Neuronal stem cell (in vitro differentiated cells): ENCODE measurements at regions not wholly inside any gene's neighbourhood (a gene's known extent, or its start where the extent isn't known, plus 50 kb on each side); places are given as distances from the start of the nearest gene placed in this dataset.

Experiments used
- DNase-seq: peaks from one replicate; pipeline ENCODE4 v3.0.0-alpha.2; 2013; ENCODE audit warnings: low spot score
- H2AFZ ChIP-seq: one replicate; pipeline ENCODE4 v1.6.1; 2013; ENCODE audit warnings: mild to moderate bottlenecking, low read length, inconsistent platforms
- H2AK5ac ChIP-seq: 2 replicates; pipeline ENCODE4 v1.6.1; 2013; ENCODE audit warnings: low read depth, mild to moderate bottlenecking, inconsistent platforms, low read length, moderate library complexity, mixed read lengths
- H2BK120ac ChIP-seq: 2 replicates; pipeline ENCODE4 v1.6.1; 2013; ENCODE audit warnings: low read depth, mild to moderate bottlenecking, inconsistent platforms, low read length, moderate library complexity, mixed read lengths
- H2BK12ac ChIP-seq: one replicate; pipeline ENCODE4 v1.6.1; 2013; ENCODE audit warnings: low read length, inconsistent platforms
- H2BK15ac ChIP-seq: 2 replicates; pipeline ENCODE4 v1.6.1; 2013; ENCODE audit warnings: mild to moderate bottlenecking, low read length, inconsistent platforms, mixed read lengths
- H2BK5ac ChIP-seq: one replicate; pipeline ENCODE4 v1.6.1; 2013; ENCODE audit warnings: inconsistent platforms, mild to moderate bottlenecking, low read length, moderate library complexity
- H3K14ac ChIP-seq: one replicate; pipeline ENCODE4 v1.6.1; 2013; ENCODE audit warnings: low read length, inconsistent platforms
- H3K18ac ChIP-seq: 2 replicates; pipeline ENCODE4 v1.6.1; 2013; ENCODE audit warnings: low read length, inconsistent platforms
- H3K23ac ChIP-seq: 2 replicates; pipeline ENCODE4 v1.6.1; 2013; ENCODE audit warnings: low read depth, mild to moderate bottlenecking, mixed read lengths, low read length, inconsistent platforms; ENCODE audit not compliant: poor library complexity
- H3K27ac ChIP-seq: replicated peaks from 3 replicates; pipeline ENCODE4 v1.5.1; 2013; ENCODE audit warnings: low read length, inconsistent platforms
- H3K27me3 ChIP-seq, 3 experiments: 2 replicates each; pipeline ENCODE4 v1.6.1; 2013; ENCODE audit warnings: low read length in 3 of 3, mild to moderate bottlenecking in 2 of 3, inconsistent platforms in 1 of 3, low read depth in 1 of 3, mixed read lengths in 1 of 3, moderate library complexity in 1 of 3; ENCODE audit not compliant: control insufficient read depth in 3 of 3, insufficient read depth in 3 of 3
- H3K36me3 ChIP-seq, 2 donors: replicated peaks in 1 of 2; 2 replicates each; pipeline ENCODE4 v1.6.1; 2013; ENCODE audit warnings: low read length in 2 of 2; ENCODE audit not compliant: control insufficient read depth in 2 of 2, insufficient read depth in 2 of 2
- H3K4ac ChIP-seq: 2 replicates; pipeline ENCODE4 v1.6.1; 2013; ENCODE audit warnings: inconsistent platforms, mild to moderate bottlenecking, low read length, moderate library complexity
- H3K4me1 ChIP-seq, 2 donors: 1 replicate in 1 of 2; 2 replicates in 1 of 2; pipeline ENCODE4 v1.6.1; 2013; ENCODE audit warnings: low read length in 2 of 2, low read depth in 1 of 2; ENCODE audit not compliant: control insufficient read depth in 2 of 2, insufficient read depth in 1 of 2
- H3K4me2 ChIP-seq: one replicate; pipeline ENCODE4 v1.6.1; 2013; ENCODE audit warnings: mild to moderate bottlenecking, low read length, inconsistent platforms; ENCODE audit not compliant: insufficient read depth, poor library complexity, severe bottlenecking
- H3K4me3 ChIP-seq, 2 donors: 2 replicates each; pipeline ENCODE4 v1.5.1; 2013; ENCODE audit warnings: low read length in 2 of 2, mild to moderate bottlenecking in 2 of 2, inconsistent platforms in 1 of 2, moderate library complexity in 1 of 2
- H3K79me1 ChIP-seq: one replicate; pipeline ENCODE4 v1.6.1; 2013; ENCODE audit warnings: low read depth, mild to moderate bottlenecking, inconsistent platforms, low read length, moderate library complexity
- H3K9ac ChIP-seq: one replicate; pipeline ENCODE4 v1.6.1; 2013; ENCODE audit warnings: mild to moderate bottlenecking, low read depth, low read length, inconsistent platforms; ENCODE audit not compliant: poor library complexity
- H3K9me3 ChIP-seq, 2 donors: replicated peaks in 1 of 2; 2 replicates each; pipeline versions ENCODE3 to v1.6.1; 2013; ENCODE audit warnings: low read length in 2 of 2, mild to moderate bottlenecking in 2 of 2, inconsistent platforms in 1 of 2, low read depth in 1 of 2, mixed read lengths in 1 of 2, moderate library complexity in 1 of 2; ENCODE audit not compliant: control insufficient read depth in 2 of 2, insufficient read depth in 1 of 2
- H4K8ac ChIP-seq: one replicate; pipeline ENCODE4 v1.6.1; 2013; ENCODE audit warnings: low read depth, mild to moderate bottlenecking, inconsistent platforms, low read length, moderate library complexity
- H4K91ac ChIP-seq: one replicate; pipeline ENCODE4 v1.6.1; 2013; ENCODE audit warnings: low read length, low read depth, mild to moderate bottlenecking, inconsistent platforms; ENCODE audit not compliant: poor library complexity
- WGBS, 2 donors: extraction: QIAGEN DNeasy Blood & Tissue Kit; methylation state at CpG; one replicate each; pipeline ENCODE4 v1.1.7; 2013; ENCODE audit warnings: missing lambda C conversion rate in 2 of 2, mixed read lengths in 1 of 2; ENCODE audit not compliant: insufficient read length in 2 of 2, insufficient replicate concordance in 1 of 2; ENCODE audit errors: extremely low coverage in 2 of 2; 5-methylcytosine and 5-hydroxymethylcytosine counted together

DNA sequence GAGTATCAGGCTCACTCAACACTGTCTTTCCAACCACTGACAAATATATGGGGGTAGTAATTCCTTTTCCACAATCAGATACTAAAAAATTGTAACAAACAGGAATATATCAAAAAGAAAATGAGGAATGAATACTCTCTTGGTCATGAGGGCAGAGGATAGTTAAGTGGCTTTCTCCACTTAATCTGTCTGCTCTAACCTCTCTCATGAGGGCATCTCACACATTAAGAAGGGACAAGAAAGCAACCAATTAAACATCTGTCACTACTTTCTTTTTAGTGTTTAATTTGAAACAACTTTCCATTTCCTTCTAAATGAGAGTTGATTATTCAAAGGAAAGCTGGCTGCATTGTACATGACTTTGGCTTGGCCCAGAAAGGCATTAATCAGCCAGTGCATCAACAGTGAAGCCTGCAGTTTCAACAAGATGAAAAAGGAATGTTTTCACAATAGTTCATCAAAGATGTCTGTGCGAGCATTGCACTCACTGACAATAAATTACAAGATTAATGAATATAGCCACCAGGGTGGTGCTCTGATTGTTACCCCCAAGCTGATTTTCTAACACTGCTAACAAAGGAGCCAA, 142.0 kb downstream of the SEC23A start:
- H3K27ac ChIP-seq: no peak overlapping the region
- H2BK12ac ChIP-seq: no peak overlapping the region
- no peaks in the 10 kb centered on the region for H3K4me1 ChIP-seq
- no peak overlapping the region for H3K4me3 ChIP-seq
- H3K18ac ChIP-seq: no peak overlapping the region
- no peak overlapping the region for H2AFZ ChIP-seq
- H3K14ac ChIP-seq: no peak overlapping the region
- no peak overlapping the region for H3K4ac ChIP-seq
- no peaks in the 10 kb centered on the region for H3K79me1 ChIP-seq
- WGBS, 2 donors: no CpG with 5 or more reads among the region's 1 CpG
- H3K23ac ChIP-seq: no peak overlapping the region
- no peak overlapping the region for H2AK5ac ChIP-seq
- H2BK5ac ChIP-seq: no peak overlapping the region
- H3K27me3 ChIP-seq: no peaks in the 10 kb centered on the region
- no peaks in the 10 kb centered on the region for H3K9me3 ChIP-seq
- no peak overlapping the region for H3K4me2 ChIP-seq
- H4K91ac ChIP-seq: no peak overlapping the region
- H2BK15ac ChIP-seq: no peak overlapping the region
- no peak overlapping the region for H3K9ac ChIP-seq
- H2BK120ac ChIP-seq: no peak overlapping the region
- DNase-seq: no peak
- no peak overlapping the region for H4K8ac ChIP-seq
- H3K36me3 ChIP-seq: no peaks in the 10 kb centered on the region

DNA sequence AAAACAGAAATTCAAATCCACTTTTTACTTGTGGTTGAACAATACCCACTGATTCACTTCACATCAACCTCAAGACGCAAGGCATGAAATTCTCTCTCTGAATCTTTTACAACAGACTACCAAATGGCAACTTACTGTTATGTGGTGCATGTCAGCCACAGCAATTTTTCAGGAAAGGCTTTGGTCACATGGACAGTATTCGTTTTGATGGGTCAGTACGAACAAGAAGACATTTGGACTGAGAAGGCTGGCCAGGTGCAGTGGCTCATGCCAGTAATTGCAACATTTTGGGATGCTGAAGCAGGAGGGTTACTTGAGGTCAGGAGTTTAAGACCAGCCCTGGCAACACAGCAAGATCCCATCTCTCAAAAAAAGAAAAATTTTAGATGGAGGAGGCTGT, 144.0 kb downstream of the SEC23A start:
- Histone ChIP-seq H3K27ac (no peak overlapping the region), H2BK15ac (no peak overlapping the region), H2AK5ac (no peak overlapping the region), H3K4ac (no peak overlapping the region), H3K4me1 (no peaks in the 10 kb centered on the region), H2BK12ac (no peak overlapping the region), H4K91ac (no peak overlapping the region), H3K4me3 (no peak overlapping the region), H2AFZ (no peak overlapping the region), H3K79me1 (no peaks in the 10 kb centered on the region), H2BK120ac (no peak overlapping the region), H3K18ac (no peak overlapping the region), H3K9ac (no peak overlapping the region), H3K4me2 (no peak overlapping the region), H2BK5ac (no peak overlapping the region), H3K14ac (no peak overlapping the region), H3K23ac (no peak overlapping the region), H4K8ac (no peak overlapping the region), H3K27me3 (no peaks in the 10 kb centered on the region), H3K9me3 (peaks cover 0 to 2% of the 10 kb centered on the region in 2 donors), H3K36me3 (peaks cover 0 to 2% of the 10 kb centered on the region in 2 donors)
- WGBS, 2 donors: no CpG with 5 or more reads among the region's 3 CpGs
- DNase-seq: no peak

DNA sequence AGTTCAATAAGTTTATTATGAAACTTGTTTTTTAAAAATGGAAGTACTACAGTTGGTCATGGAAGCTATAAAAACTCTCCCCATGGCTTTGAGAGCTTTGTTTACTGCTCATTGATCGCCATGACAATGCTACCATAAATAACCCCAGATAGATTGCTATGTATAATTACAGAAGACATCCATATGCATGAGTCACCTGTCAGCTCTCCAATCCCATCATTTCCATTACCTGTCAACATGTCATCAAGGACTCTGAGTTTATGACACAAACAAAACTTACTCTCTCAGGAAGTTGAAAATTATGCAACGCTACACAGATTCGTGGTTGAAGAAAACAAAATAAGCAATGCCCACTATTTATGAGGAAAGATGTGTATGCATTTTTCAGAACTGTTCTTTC, 144.4 kb downstream of the SEC23A start:
- WGBS, 2 donors: no CpG with 5 or more reads among the region's 3 CpGs
- peaks cover 0 to 2% of the 10 kb centered on the region in 2 donors for H3K9me3 ChIP-seq

DNA sequence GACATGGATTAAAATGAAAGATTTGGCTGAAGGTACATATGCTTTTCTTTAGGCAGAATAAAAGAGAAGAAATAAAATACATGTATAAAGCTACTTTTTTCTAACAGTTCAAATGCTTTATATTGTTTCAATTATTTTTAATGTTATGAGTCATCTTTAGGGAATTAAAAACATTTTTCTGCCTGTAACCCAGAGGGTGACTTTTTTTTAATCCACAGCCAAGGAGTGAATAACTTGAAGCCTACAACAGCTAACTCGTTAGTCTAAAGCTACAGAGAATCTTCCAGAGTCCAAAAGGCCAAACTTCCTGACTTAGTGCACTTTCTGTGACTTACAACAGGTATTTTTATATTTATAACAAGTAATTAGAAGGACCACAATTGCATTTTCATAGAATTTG, 151.6 kb downstream of the SEC23A start:
- Histone ChIP-seq H3K79me1 (no peaks in the 10 kb centered on the region), H3K27ac (no peak overlapping the region), H3K14ac (no peak overlapping the region), H3K4me3 (no peak overlapping the region), H3K27me3 (no peaks in the 10 kb centered on the region), H2BK12ac (no peak overlapping the region), H3K36me3 (peaks cover 0 to 2% of the 10 kb centered on the region in 2 donors), H3K18ac (no peak overlapping the region), H2AK5ac (no peak overlapping the region), H3K9me3 (peaks cover 0 to 4% of the 10 kb centered on the region in 2 donors), H2AFZ (no peak overlapping the region), H3K4ac (no peak overlapping the region), H4K91ac (no peak overlapping the region), H2BK15ac (no peak overlapping the region), H3K9ac (no peak overlapping the region), H2BK120ac (no peak overlapping the region), H2BK5ac (no peak overlapping the region), H3K23ac (no peak overlapping the region), H3K4me2 (no peak overlapping the region), H3K4me1 (no peaks in the 10 kb centered on the region), H4K8ac (no peak overlapping the region)
- DNase-seq: no peak
- no CpG with 5 or more reads among the region's 1 CpG for WGBS, 2 donors

More for the DNA sequence above, 144.4 kb downstream of the SEC23A start:
- Histone ChIP-seq H3K27ac (no peak overlapping the region), H2BK120ac (no peak overlapping the region), H3K4me1 (no peaks in the 10 kb centered on the region), H3K4me3 (no peak overlapping the region), H3K18ac (no peak overlapping the region), H3K4ac (no peak overlapping the region), H2AK5ac (no peak overlapping the region), H2BK12ac (no peak overlapping the region), H3K14ac (no peak overlapping the region), H4K8ac (no peak overlapping the region), H4K91ac (no peak overlapping the region), H3K36me3 (peaks cover 0 to 2% of the 10 kb centered on the region in 2 donors), H2BK5ac (no peak overlapping the region), H3K27me3 (no peaks in the 10 kb centered on the region), H3K79me1 (no peaks in the 10 kb centered on the region), H3K9ac (no peak overlapping the region), H2BK15ac (no peak overlapping the region), H2AFZ (no peak overlapping the region), H3K4me2 (no peak overlapping the region), H3K23ac (no peak overlapping the region)
- DNase-seq: no peak
